GM12874 (cell line): ENCODE measurements at regions not wholly inside any gene's neighbourhood (a gene's known extent, or its start where the extent isn't known, plus 50 kb on each side); places are given as distances from the start of the nearest gene placed in this dataset.

Source experiments
- TF ChIP-seq, protein P1 (sequence below): IDR thresholded peaks from 2 replicates; pipeline ENCODE4 v1.5.1; 2011; ENCODE audit warnings: low read depth, mild to moderate bottlenecking, control low read depth, low read length, moderate library complexity; ENCODE audit not compliant: insufficient read depth

DNA sequence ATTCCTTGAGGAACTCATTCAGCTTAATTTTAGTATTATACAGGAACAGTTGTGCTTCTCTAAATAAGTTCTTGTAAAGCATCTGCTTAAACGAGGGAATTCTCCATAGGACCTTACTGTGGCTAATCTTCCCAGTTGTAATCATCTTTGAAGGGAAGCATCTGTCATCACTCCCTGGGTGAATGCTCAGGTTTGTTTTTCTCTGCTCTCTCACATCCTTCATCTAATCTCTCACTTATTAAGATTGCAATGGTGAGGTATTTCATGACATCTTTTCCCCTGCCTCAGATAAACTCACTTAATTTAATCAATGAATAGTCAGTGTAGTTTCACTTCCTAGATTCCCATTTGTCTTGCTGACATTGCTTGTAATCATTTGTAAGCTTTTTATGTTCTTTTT is 121.8 kb upstream of the ADAMTS3 start:
- TF ChIP-seq, protein P1, sequence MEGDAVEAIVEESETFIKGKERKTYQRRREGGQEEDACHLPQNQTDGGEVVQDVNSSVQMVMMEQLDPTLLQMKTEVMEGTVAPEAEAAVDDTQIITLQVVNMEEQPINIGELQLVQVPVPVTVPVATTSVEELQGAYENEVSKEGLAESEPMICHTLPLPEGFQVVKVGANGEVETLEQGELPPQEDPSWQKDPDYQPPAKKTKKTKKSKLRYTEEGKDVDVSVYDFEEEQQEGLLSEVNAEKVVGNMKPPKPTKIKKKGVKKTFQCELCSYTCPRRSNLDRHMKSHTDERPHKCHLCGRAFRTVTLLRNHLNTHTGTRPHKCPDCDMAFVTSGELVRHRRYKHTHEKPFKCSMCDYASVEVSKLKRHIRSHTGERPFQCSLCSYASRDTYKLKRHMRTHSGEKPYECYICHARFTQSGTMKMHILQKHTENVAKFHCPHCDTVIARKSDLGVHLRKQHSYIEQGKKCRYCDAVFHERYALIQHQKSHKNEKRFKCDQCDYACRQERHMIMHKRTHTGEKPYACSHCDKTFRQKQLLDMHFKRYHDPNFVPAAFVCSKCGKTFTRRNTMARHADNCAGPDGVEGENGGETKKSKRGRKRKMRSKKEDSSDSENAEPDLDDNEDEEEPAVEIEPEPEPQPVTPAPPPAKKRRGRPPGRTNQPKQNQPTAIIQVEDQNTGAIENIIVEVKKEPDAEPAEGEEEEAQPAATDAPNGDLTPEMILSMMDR: no peak

DNA sequence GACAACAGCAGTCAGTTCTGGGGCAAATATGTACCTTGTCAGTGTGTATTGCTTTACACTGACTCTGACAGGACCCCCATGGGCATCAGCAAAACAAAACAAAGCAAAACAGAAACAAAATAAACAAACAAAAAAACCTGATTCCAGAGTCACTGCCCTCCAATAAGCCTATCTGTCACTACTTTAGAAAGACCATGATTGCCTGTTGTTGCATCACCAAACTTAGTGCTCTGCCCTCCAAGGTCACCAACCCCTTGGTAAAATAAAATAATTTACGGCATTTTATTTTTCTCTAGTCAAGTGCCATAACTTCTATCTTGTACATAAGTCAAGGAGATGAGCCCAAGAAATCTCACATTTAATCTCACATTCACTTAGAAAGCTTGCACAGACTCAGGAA is 120.9 kb upstream of the ADAMTS3 start:
- TF ChIP-seq, protein P1: no peak

DNA sequence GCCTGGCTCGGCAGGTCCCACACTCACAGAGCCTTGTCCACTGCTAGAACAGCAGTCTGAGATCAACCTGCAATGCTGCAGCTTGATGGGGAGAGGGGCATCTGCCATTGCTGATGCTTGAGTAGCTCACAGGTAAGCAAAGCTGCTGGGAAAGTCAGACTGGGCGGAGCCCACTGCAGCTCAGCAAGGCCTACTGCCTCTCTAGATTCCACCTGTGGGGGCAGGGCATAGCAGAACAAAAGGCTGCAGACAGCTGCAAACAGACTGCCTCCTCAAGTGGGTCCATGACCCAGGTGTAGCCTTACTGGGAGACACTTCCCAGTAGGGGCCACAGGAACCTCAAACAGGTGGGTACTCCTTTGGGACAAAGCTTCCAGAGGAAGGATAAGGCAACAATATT is 110.6 kb upstream of the ADAMTS3 start:
- TF ChIP-seq, protein P1: no peak

DNA sequence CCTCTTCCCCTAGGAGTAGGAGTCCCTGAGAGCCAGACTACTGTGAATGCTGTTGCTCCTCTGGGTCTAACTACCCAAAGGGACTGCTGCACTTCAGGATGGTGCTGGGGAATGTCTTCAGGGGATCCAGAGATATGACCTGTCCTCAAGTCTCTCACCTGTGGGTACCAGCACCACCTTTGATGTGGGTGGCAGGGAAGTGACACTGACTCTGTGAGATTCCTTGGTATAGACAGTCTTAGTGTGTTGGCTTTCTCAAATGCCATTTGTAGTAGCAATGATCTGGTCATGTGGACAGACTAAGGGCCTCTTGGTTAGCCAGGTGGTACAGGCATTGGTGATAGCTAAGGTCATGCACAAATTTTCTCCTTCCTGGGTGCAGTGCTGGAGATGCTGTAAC is 108.9 kb upstream of the ADAMTS3 start:
- TF ChIP-seq, protein P1: no peak

DNA sequence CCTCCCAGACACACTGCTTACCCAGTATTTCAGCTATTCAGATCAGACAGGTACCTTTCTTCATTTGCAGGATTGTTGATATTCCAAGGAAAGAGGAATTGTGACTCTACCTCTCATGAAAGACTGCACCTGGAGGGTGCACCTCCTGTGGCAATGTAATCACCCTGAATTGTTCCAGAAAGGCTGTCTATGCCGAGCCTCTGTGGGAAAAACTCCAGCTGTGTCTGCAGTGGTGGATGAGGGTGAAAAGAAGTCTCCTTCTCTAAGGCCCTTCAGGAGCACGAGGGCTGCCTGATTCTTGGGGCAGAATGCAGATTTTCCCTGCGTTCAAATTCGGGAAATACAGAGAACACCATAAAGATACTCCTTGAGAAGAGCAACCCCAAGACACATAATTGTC is 108.2 kb upstream of the ADAMTS3 start:
- TF ChIP-seq, protein P1: no peak

DNA sequence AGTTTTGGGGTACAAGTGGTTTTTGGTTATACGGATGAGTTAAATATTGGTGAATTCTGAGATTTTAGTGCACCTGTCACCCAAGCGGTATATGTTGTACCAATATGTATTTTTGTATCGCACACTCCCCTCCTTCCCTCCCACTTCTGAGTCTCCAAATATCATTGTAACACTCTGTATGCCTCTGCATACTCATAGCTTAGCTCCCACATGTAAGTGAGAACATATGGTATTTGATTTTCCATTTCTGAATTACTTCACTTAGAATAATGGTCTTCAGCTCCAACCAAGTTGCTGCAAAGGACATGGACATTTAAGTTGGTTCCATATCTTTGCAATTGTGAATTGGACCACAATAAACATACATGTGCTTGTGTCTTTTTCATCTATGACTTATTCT is 103.0 kb upstream of the ADAMTS3 start:
- TF ChIP-seq, protein P1: no peak

DNA sequence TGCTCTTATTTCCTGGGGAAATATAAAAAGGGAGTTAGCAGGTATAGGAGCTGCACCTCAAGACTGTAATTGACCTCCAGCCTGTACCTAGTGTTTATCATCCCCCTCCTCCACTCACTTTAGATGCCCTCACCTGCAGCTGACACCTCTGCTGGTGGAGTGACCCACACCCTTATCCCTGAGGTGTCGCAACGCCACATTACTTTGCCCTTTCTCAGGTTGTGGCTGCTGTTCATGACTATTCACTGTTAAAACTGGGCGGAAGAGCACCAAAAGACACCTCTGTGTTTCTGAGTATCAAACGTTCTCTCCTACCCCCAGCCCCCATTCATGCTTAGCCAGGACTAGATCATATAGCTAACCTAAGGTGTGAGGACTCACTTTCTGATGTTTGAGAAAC is 101.5 kb upstream of the ADAMTS3 start:
- TF ChIP-seq, protein P1: no peak

DNA sequence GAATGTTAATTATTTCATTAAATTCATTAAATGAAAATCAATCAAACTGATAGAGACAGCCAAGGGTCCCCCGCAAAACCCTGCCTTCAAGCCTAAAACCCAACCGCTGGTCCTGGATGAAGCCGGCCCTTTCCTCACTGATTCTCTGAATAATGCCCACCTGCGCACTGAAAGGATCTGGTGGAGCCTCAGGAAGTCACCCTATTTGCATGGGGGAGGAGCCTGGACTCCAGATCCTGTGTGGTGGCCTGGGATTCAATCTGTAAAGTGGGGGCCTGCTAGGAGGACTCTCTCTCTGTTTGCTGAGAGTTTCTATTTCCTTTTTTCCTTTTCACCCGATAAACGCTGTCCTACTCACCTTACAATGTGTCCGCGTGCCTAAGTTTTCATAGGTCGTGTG is 97.9 kb upstream of the ADAMTS3 start:
- TF ChIP-seq, protein P1: no peak
